CD4-positive, alpha-beta memory T cell (primary cell): ENCODE measurements at regions not wholly inside any gene's neighbourhood (a gene's known extent, or its start where the extent isn't known, plus 50 kb on each side); places are given as distances from the start of the nearest gene placed in this dataset.
"Not testable (repeated sequence)": the region's sequence is repeated elsewhere in the genome, so short reads cannot be mapped to it uniquely, and the experiment has no call there.

Experiments used
- CTCF ChIA-PET: fragments of 350-600 bp; sonication (Branson Sonifier 250); formaldehyde crosslinking; loops from one replicate; lab custom pipeline; 2021; ENCODE audit warnings: inconsistent platforms; ENCODE audit not compliant: partially characterized antibody; lab: Charles Lee
- POLR2A ChIA-PET: fragments of 350-600 bp; sonication (Branson Sonifier 250); formaldehyde crosslinking; loops from one replicate; lab custom pipeline; 2021; ENCODE audit not compliant: partially characterized antibody; lab: Charles Lee
- DNase-seq, 5 donors: peaks; one replicate each; pipeline versions ENCODE4 v3.0.0 to v3.0.0-alpha.2; 2020 to 2022; ENCODE audit warnings: mixed read lengths in 1 of 5
- H3K27ac ChIP-seq: one replicate; pipeline ENCODE4 v1.7.0; 2013; ENCODE audit warnings: low read depth, low read length
- H3K27me3 ChIP-seq: 2 replicates; pipeline ENCODE4 v1.7.0; 2013; ENCODE audit warnings: mild to moderate bottlenecking, low read length, moderate library complexity; ENCODE audit not compliant: insufficient read depth
- H3K36me3 ChIP-seq: 2 replicates; pipeline ENCODE4 v1.7.0; 2013; ENCODE audit warnings: mild to moderate bottlenecking, low read length, moderate library complexity; ENCODE audit not compliant: insufficient read depth
- H3K4me1 ChIP-seq: 2 replicates; pipeline ENCODE4 v1.7.0; 2013; ENCODE audit warnings: mild to moderate bottlenecking, low read length, moderate library complexity; ENCODE audit not compliant: insufficient read depth
- H3K4me3 ChIP-seq, 2 donors: one replicate each; pipeline ENCODE4 v1.7.0; 2013; ENCODE audit warnings: low read length in 2 of 2, mild to moderate bottlenecking in 1 of 2
- H3K9me3 ChIP-seq, 2 donors: one replicate each; pipeline ENCODE4 v1.7.0; 2013; ENCODE audit warnings: low read length in 2 of 2, control low read depth in 1 of 2; ENCODE audit not compliant: control insufficient read depth in 1 of 2
- H3K27ac Mint-ChIP-seq, 7 donors: one replicate each; pipeline ENCODE4 v1.8.0; 2020 to 2021; ENCODE audit warnings: mixed read lengths in 7 of 7, mild to moderate bottlenecking in 6 of 7, inconsistent platforms in 3 of 7, moderate library complexity in 3 of 7
- H3K27me3 Mint-ChIP-seq, 2 donors: one replicate each; pipeline ENCODE4 v1.8.0; 2020 to 2021; ENCODE audit warnings: mixed read lengths in 2 of 2
- H3K36me3 Mint-ChIP-seq, 2 donors: one replicate each; pipeline ENCODE4 v1.8.0; 2020 to 2021; ENCODE audit warnings: mixed read lengths in 2 of 2, inconsistent platforms in 1 of 2, mild to moderate bottlenecking in 1 of 2
- H3K4me1 Mint-ChIP-seq, 4 donors: one replicate each; pipeline ENCODE4 v1.8.0; 2020 to 2021; ENCODE audit warnings: mixed read lengths in 4 of 4, mild to moderate bottlenecking in 1 of 4
- H3K4me3 Mint-ChIP-seq, 8 donors: one replicate each; pipeline ENCODE4 v1.8.0; 2020 to 2021; ENCODE audit warnings: mixed read lengths in 8 of 8, mild to moderate bottlenecking in 7 of 8, moderate library complexity in 6 of 8, inconsistent platforms in 3 of 8
- H3K9me3 Mint-ChIP-seq, 8 donors: one replicate each; pipeline ENCODE4 v1.8.0; 2020 to 2021; ENCODE audit warnings: mixed read lengths in 8 of 8, mild to moderate bottlenecking in 5 of 8, inconsistent platforms in 3 of 8, moderate library complexity in 1 of 8
- intact Hi-C: fragments of 100-400 bp; cut with micrococcal nuclease; formaldehyde crosslinking; loops from one replicate; pipeline ENCODE4 v1.15.1; 2023

DNA sequence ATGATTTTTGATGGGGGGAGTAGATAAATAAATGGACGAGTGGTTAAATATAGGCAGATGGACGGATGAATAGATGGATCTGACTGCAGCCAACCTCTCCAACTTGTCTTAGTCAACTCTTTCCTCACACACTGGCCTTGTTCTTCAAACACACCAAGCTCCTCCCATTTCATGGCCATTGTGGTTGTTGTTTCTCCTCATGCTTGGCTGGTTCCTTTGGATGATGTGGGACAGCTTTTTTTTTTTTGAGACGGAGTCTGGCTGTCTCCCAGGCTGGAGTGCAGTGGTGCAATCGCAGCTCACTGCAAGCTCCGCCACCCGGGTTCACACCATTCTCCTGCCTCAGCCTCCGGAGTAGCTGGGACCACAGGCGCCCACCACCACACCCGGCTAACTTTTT, 155.2 kb downstream of the ZNF281 start:
- H3K4me3 Mint-ChIP-seq, H3K9me3 Mint-ChIP-seq, H3K27me3 ChIP-seq, H3K4me3 ChIP-seq, H3K27ac Mint-ChIP-seq, H3K4me1 ChIP-seq, DNase-seq, H3K27ac ChIP-seq, POLR2A ChIA-PET, H3K27me3 Mint-ChIP-seq, H3K9me3 ChIP-seq, H3K4me1 Mint-ChIP-seq, H3K36me3 ChIP-seq, H3K36me3 Mint-ChIP-seq: not testable (repeated sequence)
- intact Hi-C loops = loop anchor here (10.0 kb wide), 1 partner anchor 100 kb away; no protein-coding TSS in a partner anchor
- CTCF ChIA-PET = interaction anchor here (0.7 to 1.2 kb wide), 3 partner anchors 14 to 115 kb away, joined by 3 to 4 read pairs (median 3); no protein-coding TSS in a partner anchor

DNA sequence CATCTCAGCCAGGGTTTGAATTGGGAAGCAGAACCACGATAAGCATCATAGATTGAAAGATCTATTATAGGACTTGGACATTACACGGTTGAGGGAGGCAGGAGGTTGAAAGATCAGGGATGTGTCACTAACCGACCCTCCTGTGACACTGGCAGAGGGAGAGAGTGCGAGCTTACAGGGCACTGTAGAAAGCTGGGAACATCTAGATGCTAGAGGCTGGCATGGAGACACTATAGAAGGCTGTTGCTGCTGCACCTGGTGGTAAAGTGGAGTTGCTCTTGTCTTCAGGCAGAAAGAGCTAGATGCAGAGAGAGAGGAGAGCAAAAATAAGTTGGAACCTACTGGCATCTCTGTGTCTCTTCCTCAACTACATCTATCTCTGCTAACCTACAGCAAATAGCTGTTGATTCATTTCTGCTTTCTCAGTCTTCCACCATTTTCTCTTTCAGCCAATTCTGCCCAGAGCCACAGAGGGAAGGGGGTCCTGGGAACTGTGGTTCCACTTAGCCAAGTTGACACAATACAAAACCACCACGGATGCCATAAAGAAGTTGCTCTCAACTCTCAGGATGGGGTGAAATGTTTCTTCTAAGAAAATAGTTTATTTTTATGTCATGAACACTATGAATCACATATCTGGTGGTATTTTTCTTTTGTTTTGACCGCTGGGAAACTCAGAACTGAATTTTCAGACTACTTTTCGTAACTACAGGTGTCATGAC, 155.9 kb downstream of the ZNF281 start:
- no peaks in the 10 kb centered on the region for H3K9me3 ChIP-seq
- no peaks in the 10 kb centered on the region for H3K36me3 ChIP-seq
- ChIA-PET CTCF (interaction anchor here (1.2 kb wide), 2 partner anchors 13 to 114 kb away, joined by 3 to 4 read pairs; no protein-coding TSS in a partner anchor), POLR2A (no interaction called here)
- intact Hi-C loops = loop anchor here (10.0 kb wide), 1 partner anchor 99 kb away; no protein-coding TSS in a partner anchor
- no peak overlapping the region for H3K4me3 Mint-ChIP-seq
- peaks cover 0 to 4% of the 10 kb centered on the region in 2 donors for H3K27me3 Mint-ChIP-seq
- H3K9me3 Mint-ChIP-seq = no peaks in the 10 kb centered on the region
- no peaks in the 10 kb centered on the region for H3K4me1 ChIP-seq
- no peak overlapping the region for H3K27ac ChIP-seq
- H3K27me3 ChIP-seq = no peaks in the 10 kb centered on the region
- peaks cover 0 to 2% (median 0%) of the 10 kb centered on the region in 4 donors for H3K4me1 Mint-ChIP-seq
- no peaks in the 10 kb centered on the region for H3K36me3 Mint-ChIP-seq
- no peak overlapping the region for H3K27ac Mint-ChIP-seq
- no peak for DNase-seq
- no peak overlapping the region for H3K4me3 ChIP-seq

DNA sequence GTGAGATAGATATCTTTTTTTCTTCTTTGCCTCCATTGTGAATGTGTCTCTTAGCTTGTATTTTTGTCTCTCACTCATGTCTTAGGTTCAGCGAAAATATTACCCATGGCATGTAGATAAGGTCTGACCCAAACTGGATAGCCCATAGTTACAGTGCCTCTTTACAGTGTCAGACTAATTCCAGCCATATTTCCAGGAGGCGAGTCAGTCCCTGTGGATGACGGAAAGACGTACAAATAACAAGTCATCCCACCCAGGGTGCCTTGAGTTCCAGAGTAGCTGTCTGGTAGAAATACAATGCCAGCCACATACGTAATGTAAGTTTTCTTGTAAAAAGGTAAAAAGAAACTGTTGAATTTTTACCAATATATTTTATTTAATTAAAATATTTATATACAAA, 157.3 kb downstream of the ZNF281 start:
- CTCF ChIA-PET = interaction anchor here (1.1 kb wide), 1 partner anchor 12 kb away, joined by 3 read pairs; no protein-coding TSS in a partner anchor
- Mint-ChIP-seq H3K9me3 (no peaks in the 10 kb centered on the region), H3K36me3 (no peaks in the 10 kb centered on the region), H3K27ac (no peak overlapping the region), H3K4me3 (no peak overlapping the region), H3K4me1 (peaks cover 0 to 2% (median 0%) of the 10 kb centered on the region in 4 donors), H3K27me3 (peaks cover 6 to 9% of the 10 kb centered on the region in 2 donors)
- H3K9me3 ChIP-seq = no peaks in the 10 kb centered on the region
- no peak overlapping the region for H3K4me3 ChIP-seq
- no peak for DNase-seq
- no peaks in the 10 kb centered on the region for H3K4me1 ChIP-seq
- intact Hi-C loops = loop anchor here (10.0 kb wide), 1 partner anchor 98 kb away; no protein-coding TSS in a partner anchor
- H3K27ac ChIP-seq = no peak overlapping the region
- no peaks in the 10 kb centered on the region for H3K27me3 ChIP-seq
- H3K36me3 ChIP-seq = no peaks in the 10 kb centered on the region
- POLR2A ChIA-PET = no interaction called here

DNA sequence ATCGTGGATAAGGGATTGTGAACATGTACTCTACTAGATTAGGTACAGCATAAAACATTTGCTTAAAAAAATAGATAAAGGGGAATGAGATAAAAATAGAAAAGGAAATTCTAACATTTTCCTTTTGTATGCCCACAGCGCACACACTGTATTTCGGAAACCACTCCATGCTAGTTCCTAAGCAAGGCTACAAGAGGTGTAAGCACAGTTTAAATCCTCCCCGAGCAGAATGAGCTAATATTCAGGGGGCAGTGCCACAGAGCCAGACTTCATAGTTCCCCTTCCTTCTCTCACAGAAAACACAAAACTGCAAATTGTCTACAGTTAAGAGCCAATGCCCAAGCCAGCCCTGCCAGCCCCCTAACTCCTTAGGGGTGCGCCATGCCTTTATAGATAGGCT, 159.4 kb downstream of the ZNF281 start:
- peaks cover 0 to 2% (median 0%) of the 10 kb centered on the region in 4 donors for H3K4me1 Mint-ChIP-seq
- H3K27ac Mint-ChIP-seq = no peak overlapping the region
- no peaks in the 10 kb centered on the region for H3K27me3 ChIP-seq
- H3K4me1 ChIP-seq = no peaks in the 10 kb centered on the region
- CTCF ChIA-PET = no interaction called here
- H3K9me3 Mint-ChIP-seq = no peaks in the 10 kb centered on the region
- H3K36me3 ChIP-seq = no peaks in the 10 kb centered on the region
- H3K4me3 Mint-ChIP-seq = no peak overlapping the region
- H3K9me3 ChIP-seq = no peaks in the 10 kb centered on the region
- no peaks in the 10 kb centered on the region for H3K36me3 Mint-ChIP-seq
- intact Hi-C loops = loop anchor here (10.0 kb wide), 1 partner anchor 96 kb away; no protein-coding TSS in a partner anchor
- H3K27me3 Mint-ChIP-seq = peaks cover 7 to 14% of the 10 kb centered on the region in 2 donors
- POLR2A ChIA-PET = no interaction called here
- no peak for DNase-seq
- no peak overlapping the region for H3K4me3 ChIP-seq
- H3K27ac ChIP-seq = no peak overlapping the region

DNA sequence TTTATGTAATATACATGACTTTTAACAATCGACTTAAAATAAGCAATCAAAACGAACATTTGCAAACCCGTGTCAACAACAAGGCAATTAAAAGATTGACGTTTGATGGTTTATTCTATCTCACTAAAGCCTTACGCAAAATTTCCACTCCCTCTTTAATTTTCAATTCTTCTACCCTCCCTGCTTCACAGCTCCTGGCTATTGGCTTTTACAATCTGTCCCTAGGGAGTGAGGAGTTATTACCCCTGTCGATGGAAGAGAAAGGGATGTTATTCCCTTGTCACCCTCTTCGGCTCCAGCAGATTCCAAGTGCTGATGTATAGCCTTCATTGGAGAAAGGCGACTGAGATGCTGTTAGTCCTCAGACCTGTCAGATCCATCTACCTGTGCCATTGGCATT, 161.3 kb downstream of the ZNF281 start:
- CTCF ChIA-PET = no interaction called here

DNA sequence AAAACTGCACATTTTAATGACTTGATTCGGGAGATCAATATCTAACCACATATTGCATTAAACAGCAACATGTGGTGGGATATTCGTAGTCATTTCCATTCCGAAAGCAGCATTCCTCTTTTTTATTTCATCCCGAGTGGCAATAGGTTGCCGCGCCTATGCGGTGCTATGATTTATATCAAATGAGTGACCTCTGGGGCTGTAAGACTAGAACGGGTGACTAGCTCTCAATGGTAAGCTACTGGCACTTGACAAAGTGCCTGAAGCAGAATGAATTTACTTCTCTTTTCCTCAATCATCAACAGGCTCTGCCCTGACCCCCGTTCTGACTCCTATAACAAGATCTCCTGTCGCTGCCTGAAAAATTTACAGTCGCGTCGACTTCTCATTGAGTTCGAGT, 162.3 kb downstream of the ZNF281 start:
- Mint-ChIP-seq H3K9me3 (no peaks in the 10 kb centered on the region), H3K36me3 (no peaks in the 10 kb centered on the region)
- CTCF ChIA-PET = no interaction called here

More for the DNA sequence above, 161.3 kb downstream of the ZNF281 start:
- no peak for DNase-seq
- POLR2A ChIA-PET = no interaction called here
- intact Hi-C loops = no loop called here
- Histone ChIP-seq H3K4me3 (no peak overlapping the region), H3K9me3 (no peaks in the 10 kb centered on the region), H3K27me3 (no peaks in the 10 kb centered on the region), H3K4me1 (no peaks in the 10 kb centered on the region), H3K27ac (no peak overlapping the region), H3K36me3 (no peaks in the 10 kb centered on the region)
- Mint-ChIP-seq H3K9me3 (no peaks in the 10 kb centered on the region), H3K27me3 (peaks cover 14 to 22% of the 10 kb centered on the region in 2 donors), H3K27ac (no peak overlapping the region), H3K4me1 (peaks cover 0 to 2% (median 0%) of the 10 kb centered on the region in 4 donors), H3K4me3 (no peak overlapping the region), H3K36me3 (no peaks in the 10 kb centered on the region)

DNA sequence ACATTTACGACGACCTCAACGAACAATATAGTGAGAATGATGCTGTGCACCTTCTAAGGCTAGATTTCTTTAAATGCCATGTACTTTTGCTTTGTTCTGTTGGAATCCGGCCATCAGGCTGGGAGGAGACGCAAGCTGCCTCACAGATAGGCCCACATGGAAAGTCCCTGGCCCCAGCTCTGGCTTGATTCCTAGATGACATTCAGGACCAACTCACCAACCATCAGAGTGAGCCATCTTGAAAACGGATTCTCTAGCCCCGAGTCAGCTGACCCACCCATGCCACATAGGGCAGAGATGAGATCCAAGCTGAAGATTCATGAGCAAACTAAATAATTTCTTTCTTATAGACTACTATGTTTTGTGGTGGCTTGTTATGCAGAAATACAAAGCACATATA, 164.4 kb downstream of the ZNF281 start:
- H3K27me3 Mint-ChIP-seq = peaks cover 23 to 36% of the 10 kb centered on the region in 2 donors
- H3K9me3 ChIP-seq = no peaks in the 10 kb centered on the region
- no peak overlapping the region for H3K27ac ChIP-seq
- no peak overlapping the region for H3K4me3 ChIP-seq
- no peaks in the 10 kb centered on the region for H3K4me1 ChIP-seq
- no peaks in the 10 kb centered on the region for H3K27me3 ChIP-seq
- ChIA-PET CTCF (no interaction called here), POLR2A (no interaction called here)
- no peak for DNase-seq
- H3K36me3 ChIP-seq = no peaks in the 10 kb centered on the region
- no peak overlapping the region for H3K4me3 Mint-ChIP-seq
- H3K9me3 Mint-ChIP-seq = no peaks in the 10 kb centered on the region
- H3K4me1 Mint-ChIP-seq = peaks cover 0 to 6% (median 6%) of the 10 kb centered on the region in 4 donors
- intact Hi-C loops = no loop called here
- H3K36me3 Mint-ChIP-seq = no peaks in the 10 kb centered on the region
- no peak overlapping the region for H3K27ac Mint-ChIP-seq

More for the DNA sequence above, 162.3 kb downstream of the ZNF281 start:
- no peak overlapping the region for H3K4me3 ChIP-seq
- H3K27ac Mint-ChIP-seq = no peak overlapping the region
- H3K4me1 ChIP-seq = no peaks in the 10 kb centered on the region
- intact Hi-C loops = no loop called here
- POLR2A ChIA-PET = no interaction called here
- H3K9me3 ChIP-seq = no peaks in the 10 kb centered on the region
- no peaks in the 10 kb centered on the region for H3K27me3 ChIP-seq
- no peaks in the 10 kb centered on the region for H3K36me3 ChIP-seq
- no peak overlapping the region for H3K27ac ChIP-seq
- peaks cover 0 to 1% (median under 1%) of the 10 kb centered on the region in 4 donors for H3K4me1 Mint-ChIP-seq
- no peak overlapping the region for H3K4me3 Mint-ChIP-seq
- H3K27me3 Mint-ChIP-seq = peaks cover 16 to 28% of the 10 kb centered on the region in 2 donors
- DNase-seq = no peak
